Activated CD8-positive, alpha-beta memory T cell treated with anti-CD3 and anti-CD28 coated beads, Interleukin-2, amount 10 ng/mL, durations not matched to agents 7 days and 5 days (primary cell): ENCODE measurements at regions not wholly inside any gene's neighbourhood (a gene's known extent, or its start where the extent isn't known, plus 50 kb on each side); places are given as distances from the start of the nearest gene placed in this dataset.

Experiments used
- ATAC-seq: fragments of 150-1000 bp; cut with Tn5 transposase; one replicate; pipeline ENCODE4 v1.10.0; 2021; ENCODE audit warnings: moderate library complexity
- CTCF ChIA-PET: fragments of 350-600 bp; sonication (Branson Sonifier 250); formaldehyde crosslinking; loops from one replicate; lab custom pipeline; 2021; ENCODE audit warnings: antibody characterized with exemption; lab: Charles Lee
- DNase-seq: peaks from one replicate; pipeline ENCODE4 v3.0.0-alpha.2; 2020
- H3K27ac Mint-ChIP-seq: one replicate; pipeline ENCODE4 v1.8.0; 2021; ENCODE audit warnings: mild to moderate bottlenecking, mixed read lengths
- H3K27me3 Mint-ChIP-seq: one replicate; pipeline ENCODE4 v1.8.0; 2021; ENCODE audit warnings: mixed read lengths
- H3K36me3 Mint-ChIP-seq: one replicate; pipeline ENCODE4 v1.8.0; 2021; ENCODE audit warnings: mild to moderate bottlenecking, mixed read lengths
- H3K4me1 Mint-ChIP-seq: one replicate; pipeline ENCODE4 v1.8.0; 2021; ENCODE audit warnings: mixed read lengths
- H3K4me3 Mint-ChIP-seq: one replicate; pipeline ENCODE4 v1.8.0; 2021; ENCODE audit warnings: mild to moderate bottlenecking, moderate library complexity, mixed read lengths
- H3K9me3 Mint-ChIP-seq: one replicate; pipeline ENCODE4 v1.8.0; 2022; ENCODE audit warnings: low read depth, mixed read lengths

GRCh38 chr11:16685914-16686313 is 52.5 kb upstream of the C11orf58 start:
- CTCF ChIA-PET: no interaction called here
- DNase-seq: no peak
- Mint-ChIP-seq H3K4me3 (no peak overlapping the region), H3K4me1 (no peaks in the 10 kb centered on the region), H3K27me3 (peaks cover 7% of the 10 kb centered on the region), H3K27ac (no peak overlapping the region), H3K36me3 (no peaks in the 10 kb centered on the region), H3K9me3 (no peaks in the 10 kb centered on the region)
- ATAC-seq: no peak

GRCh38 chr11:16678466-16679116 is 59.9 kb upstream of the C11orf58 start:
- Mint-ChIP-seq H3K27me3 (peaks cover 2% of the 10 kb centered on the region), H3K27ac (no peak overlapping the region), H3K4me1 (no peaks in the 10 kb centered on the region), H3K36me3 (no peaks in the 10 kb centered on the region), H3K9me3 (no peaks in the 10 kb centered on the region), H3K4me3 (no peak overlapping the region)
- DNase-seq (no peak), ATAC-seq (no peak)
- CTCF ChIA-PET: no interaction called here

GRCh38 chr11:16669799-16670415 is 68.5 kb upstream of the C11orf58 start:
- no peaks in the 10 kb centered on the region for H3K9me3 Mint-ChIP-seq
- H3K4me1 Mint-ChIP-seq: no peaks in the 10 kb centered on the region
- no peaks in the 10 kb centered on the region for H3K27me3 Mint-ChIP-seq
- H3K4me3 Mint-ChIP-seq: no peak overlapping the region
- CTCF ChIA-PET: no interaction called here
- no peak for DNase-seq
- H3K27ac Mint-ChIP-seq: no peak overlapping the region
- no peak for ATAC-seq
- H3K36me3 Mint-ChIP-seq: no peaks in the 10 kb centered on the region

GRCh38 chr11:16632295-16633200 is 105.9 kb upstream of the C11orf58 start:
- Mint-ChIP-seq H3K27me3 (no peaks in the 10 kb centered on the region), H3K4me3 (no peak overlapping the region), H3K4me1 (no peaks in the 10 kb centered on the region), H3K9me3 (peaks cover 5% of the 10 kb centered on the region), H3K36me3 (no peaks in the 10 kb centered on the region), H3K27ac (no peak overlapping the region)
- ATAC-seq (no peak), DNase-seq (no peak)
- CTCF ChIA-PET: no interaction called here

GRCh38 chr11:16630651-16631050 is 107.8 kb upstream of the C11orf58 start:
- H3K36me3 Mint-ChIP-seq: no peaks in the 10 kb centered on the region
- ATAC-seq (no peak), DNase-seq (no peak)
- H3K27me3 Mint-ChIP-seq: no peaks in the 10 kb centered on the region
- CTCF ChIA-PET: no interaction called here
- H3K9me3 Mint-ChIP-seq: peaks cover 5% of the 10 kb centered on the region
- H3K4me1 Mint-ChIP-seq: no peaks in the 10 kb centered on the region
- no peak overlapping the region for H3K27ac Mint-ChIP-seq
- no peak overlapping the region for H3K4me3 Mint-ChIP-seq

GRCh38 chr11:16618431-16618830 is 120.0 kb upstream of the C11orf58 start:
- ATAC-seq: no peak
- no peaks in the 10 kb centered on the region for H3K9me3 Mint-ChIP-seq
- H3K4me3 Mint-ChIP-seq: no peak overlapping the region
- no peak for DNase-seq
- peaks cover 5% of the 10 kb centered on the region for H3K4me1 Mint-ChIP-seq
- H3K27ac Mint-ChIP-seq: no peak overlapping the region
- CTCF ChIA-PET: no interaction called here
- no peaks in the 10 kb centered on the region for H3K36me3 Mint-ChIP-seq
- peaks cover 33% of the 10 kb centered on the region for H3K27me3 Mint-ChIP-seq

GRCh38 chr11:16615480-16615879 is 123.0 kb upstream of the C11orf58 start:
- Mint-ChIP-seq H3K27me3 (peaks cover 43% of the 10 kb centered on the region), H3K27ac (no peak overlapping the region), H3K9me3 (no peaks in the 10 kb centered on the region), H3K4me3 (no peak overlapping the region), H3K36me3 (no peaks in the 10 kb centered on the region), H3K4me1 (peaks cover 14% of the 10 kb centered on the region)
- DNase-seq (no peak), ATAC-seq (no peak)
- CTCF ChIA-PET: interaction anchor here (3.4 kb wide), 1 partner anchor 11 kb away, joined by 23 read pairs; no protein-coding TSS in a partner anchor

GRCh38 chr11:16613512-16614381 is 124.7 kb upstream of the C11orf58 start:
- peak; percentile 82 for DNase-seq
- CTCF ChIA-PET: interaction anchor here (0.8 to 3.4 kb wide), 12 partner anchors 8 to 964 kb away, joined by 3 to 23 read pairs (median 4); no protein-coding TSS in a partner anchor
- no peaks in the 10 kb centered on the region for H3K9me3 Mint-ChIP-seq
- ATAC-seq: peak; percentile 98
- H3K4me3 Mint-ChIP-seq: peak overlapping the region; percentile 64
- H3K36me3 Mint-ChIP-seq: no peaks in the 10 kb centered on the region
- H3K27ac Mint-ChIP-seq: no peak overlapping the region
- peaks cover 43% of the 10 kb centered on the region for H3K27me3 Mint-ChIP-seq
- peaks cover 14% of the 10 kb centered on the region for H3K4me1 Mint-ChIP-seq

GRCh38 chr11:16613262-16613511 is 125.3 kb upstream of the C11orf58 start:
- ATAC-seq: peak; percentile 11
- CTCF ChIA-PET: interaction anchor here (0.9 to 3.4 kb wide), 9 partner anchors 8 to 964 kb away, joined by 3 to 23 read pairs (median 6); no protein-coding TSS in a partner anchor
- H3K9me3 Mint-ChIP-seq: no peaks in the 10 kb centered on the region
- H3K36me3 Mint-ChIP-seq: no peaks in the 10 kb centered on the region
- H3K27ac Mint-ChIP-seq: peak overlapping the region; percentile 21
- peaks cover 40% of the 10 kb centered on the region for H3K27me3 Mint-ChIP-seq
- DNase-seq: no peak
- peaks cover 14% of the 10 kb centered on the region for H3K4me1 Mint-ChIP-seq
- H3K4me3 Mint-ChIP-seq: peak overlapping the region; percentile 64

- H3K27me3 Mint-ChIP-seq: peaks cover 40% of the 10 kb centered on the region
- H3K4me1 Mint-ChIP-seq: peaks cover 14% of the 10 kb centered on the region
- ATAC-seq: no peak
- no peaks in the 10 kb centered on the region for H3K9me3 Mint-ChIP-seq
- H3K36me3 Mint-ChIP-seq: no peaks in the 10 kb centered on the region
- peak overlapping the region; percentile 21 for H3K27ac Mint-ChIP-seq
- DNase-seq: no peak
- CTCF ChIA-PET: interaction anchor here (1.7 to 3.4 kb wide), 2 partner anchors 8 to 9 kb away, joined by 6 to 23 read pairs; no protein-coding TSS in a partner anchor
- peak overlapping the region; percentile 64 for H3K4me3 Mint-ChIP-seq
Measured at GRCh38 chr11:16612566-16613261, 125.7 kb upstream of the C11orf58 start.

- ATAC-seq (no peak), DNase-seq (no peak)
- H3K4me3 Mint-ChIP-seq: no peak overlapping the region
- peaks cover 36% of the 10 kb centered on the region for H3K27me3 Mint-ChIP-seq
- peak overlapping the region; percentile 0 for H3K27ac Mint-ChIP-seq
- H3K4me1 Mint-ChIP-seq: peaks cover 14% of the 10 kb centered on the region
- H3K9me3 Mint-ChIP-seq: no peaks in the 10 kb centered on the region
- no peaks in the 10 kb centered on the region for H3K36me3 Mint-ChIP-seq
- CTCF ChIA-PET: interaction anchor here (3.4 kb wide), 1 partner anchor 7 kb away, joined by 23 read pairs; no protein-coding TSS in a partner anchor
Measured at GRCh38 chr11:16611926-16612565, 126.4 kb upstream of the C11orf58 start.

- ATAC-seq (no peak), DNase-seq (no peak)
- no peak overlapping the region for H3K4me3 Mint-ChIP-seq
- CTCF ChIA-PET: no interaction called here
- no peaks in the 10 kb centered on the region for H3K9me3 Mint-ChIP-seq
- peaks cover 17% of the 10 kb centered on the region for H3K4me1 Mint-ChIP-seq
- peaks cover 37% of the 10 kb centered on the region for H3K27me3 Mint-ChIP-seq
- H3K27ac Mint-ChIP-seq: no peak overlapping the region
- H3K36me3 Mint-ChIP-seq: peaks cover 1% of the 10 kb centered on the region
Measured at GRCh38 chr11:16611401-16611921, 127.0 kb upstream of the C11orf58 start.
